ENCODE measurements at regions not wholly inside any gene's neighbourhood (a gene's known extent, or its start where the extent isn't known, plus 50 kb on each side); places are given as distances from the start of the nearest gene placed in this dataset.

- H3K4me3 ChIP-seq, result no peak overlapping the region
- no peaks in the 10 kb centered on the region for H3K27me3 ChIP-seq
- TF ChIP-seq, protein P1, sequence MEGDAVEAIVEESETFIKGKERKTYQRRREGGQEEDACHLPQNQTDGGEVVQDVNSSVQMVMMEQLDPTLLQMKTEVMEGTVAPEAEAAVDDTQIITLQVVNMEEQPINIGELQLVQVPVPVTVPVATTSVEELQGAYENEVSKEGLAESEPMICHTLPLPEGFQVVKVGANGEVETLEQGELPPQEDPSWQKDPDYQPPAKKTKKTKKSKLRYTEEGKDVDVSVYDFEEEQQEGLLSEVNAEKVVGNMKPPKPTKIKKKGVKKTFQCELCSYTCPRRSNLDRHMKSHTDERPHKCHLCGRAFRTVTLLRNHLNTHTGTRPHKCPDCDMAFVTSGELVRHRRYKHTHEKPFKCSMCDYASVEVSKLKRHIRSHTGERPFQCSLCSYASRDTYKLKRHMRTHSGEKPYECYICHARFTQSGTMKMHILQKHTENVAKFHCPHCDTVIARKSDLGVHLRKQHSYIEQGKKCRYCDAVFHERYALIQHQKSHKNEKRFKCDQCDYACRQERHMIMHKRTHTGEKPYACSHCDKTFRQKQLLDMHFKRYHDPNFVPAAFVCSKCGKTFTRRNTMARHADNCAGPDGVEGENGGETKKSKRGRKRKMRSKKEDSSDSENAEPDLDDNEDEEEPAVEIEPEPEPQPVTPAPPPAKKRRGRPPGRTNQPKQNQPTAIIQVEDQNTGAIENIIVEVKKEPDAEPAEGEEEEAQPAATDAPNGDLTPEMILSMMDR (IDR thresholded peaks at IDR 0.05), result no peak
- DNase-seq (no peak), ATAC-seq (no peak)
- H3K27ac ChIP-seq, result no peak overlapping the region
- H3K9me3 ChIP-seq, result no peaks in the 10 kb centered on the region
- H3K4me1 ChIP-seq, result peaks cover 7% of the 10 kb centered on the region
- no peaks in the 10 kb centered on the region for H3K36me3 ChIP-seq
- intact Hi-C loops (cut with DNase I), result no loop called here
Observed at GRCh38 chr12:30823764-30824163, 69.0 kb upstream of the CAPRIN2 start.

DNA sequence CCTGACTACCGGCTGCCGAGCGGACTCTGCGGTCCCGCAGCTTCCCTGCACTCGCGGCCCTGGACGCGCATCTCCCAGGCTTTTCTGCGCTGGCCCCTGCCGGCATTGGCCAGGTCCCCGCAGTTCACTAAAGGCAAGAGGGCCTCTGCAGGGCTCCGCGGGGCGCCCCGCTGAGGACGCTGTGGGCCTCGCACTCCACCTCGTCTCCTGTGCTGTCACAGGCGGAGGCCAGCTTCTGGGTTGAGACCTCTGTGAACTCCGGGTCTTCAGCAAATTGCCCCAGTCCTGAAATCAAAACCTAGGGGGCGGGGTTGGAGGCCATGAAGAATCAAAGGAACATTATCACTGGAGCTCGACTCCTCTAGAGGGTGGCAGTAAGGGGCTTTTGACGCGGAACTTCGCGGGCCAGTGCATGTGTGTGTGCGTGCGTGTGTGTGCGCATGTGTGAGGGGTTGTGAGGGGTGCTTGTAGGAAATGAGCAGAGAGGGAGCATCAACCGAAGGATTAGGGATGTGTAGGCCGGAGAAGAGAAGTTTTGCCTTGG is 68.5 kb upstream of the CAPRIN2 start:
- H3K9me3 ChIP-seq, result no peaks in the 10 kb centered on the region
- DNase-seq, result peak; percentile 72
- H3K27me3 ChIP-seq, result no peaks in the 10 kb centered on the region
- peaks cover 7% of the 10 kb centered on the region for H3K4me1 ChIP-seq
- intact Hi-C loops (cut with DNase I), result no loop called here
- peak overlapping the region; percentile 53 for H3K4me3 ChIP-seq
- no peaks in the 10 kb centered on the region for H3K36me3 ChIP-seq
- no peak overlapping the region for H3K27ac ChIP-seq
- peak; percentile 79 for ATAC-seq
- TF ChIP-seq, protein P1 (IDR thresholded peaks at IDR 0.05), result peak; percentile 33

DNA sequence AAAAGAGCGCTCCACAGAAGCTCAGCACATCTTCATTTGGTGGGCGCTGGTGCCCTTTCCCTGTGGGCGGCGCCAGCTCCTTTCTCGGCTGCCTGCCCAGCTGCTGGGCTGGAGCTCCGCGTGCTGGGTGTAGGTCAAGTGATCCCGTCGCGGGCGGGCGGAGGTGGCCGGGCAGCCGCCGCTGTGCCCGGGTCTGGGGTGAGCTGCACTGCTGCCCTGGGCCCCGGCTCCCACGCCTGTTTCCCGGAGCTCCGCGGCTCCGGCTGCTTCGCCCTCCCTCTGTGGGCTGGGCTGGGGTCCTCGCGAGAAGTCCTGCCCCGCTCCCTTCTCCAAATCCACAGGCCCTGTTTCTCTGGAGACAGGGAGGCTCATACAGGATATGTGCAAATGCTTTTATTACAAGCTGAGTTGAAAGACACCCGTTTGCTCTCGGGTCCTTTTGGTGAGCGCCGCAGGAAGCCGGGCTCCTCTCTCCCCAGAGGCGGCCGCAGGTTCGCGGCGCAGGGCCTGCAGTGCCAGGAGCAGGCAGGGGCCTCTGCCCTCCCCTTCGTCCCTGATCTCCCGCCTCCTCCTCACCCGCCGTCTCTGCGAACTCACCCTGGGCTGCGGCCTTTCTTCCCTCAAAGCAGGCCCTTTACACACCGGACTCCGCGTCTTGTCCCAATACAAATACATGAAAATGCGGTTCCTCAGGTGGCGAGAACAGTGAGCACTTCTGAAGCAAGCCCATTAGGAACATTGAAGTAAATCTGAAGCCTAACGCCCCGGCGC is 67.8 kb upstream of the CAPRIN2 start:
- Histone ChIP-seq H3K27ac (peak overlapping the region; percentile 18), H3K36me3 (no peaks in the 10 kb centered on the region), H3K9me3 (no peaks in the 10 kb centered on the region), H3K4me3 (peak overlapping the region; percentile 53), H3K4me1 (peaks cover 7% of the 10 kb centered on the region), H3K27me3 (no peaks in the 10 kb centered on the region)
- ATAC-seq (peak; percentile 92), DNase-seq (peak; percentile 88)
- intact Hi-C loops (cut with DNase I), result no loop called here
- TF ChIP-seq, protein P1 (IDR thresholded peaks at IDR 0.05), result no peak

GRCh38 chr12:30820406-30820946 is 65.7 kb upstream of the CAPRIN2 start:
- no peaks in the 10 kb centered on the region for H3K36me3 ChIP-seq
- DNase-seq, result no peak
- no peak for ATAC-seq
- TF ChIP-seq, protein P1 (IDR thresholded peaks at IDR 0.05), result no peak
- intact Hi-C loops (cut with DNase I), result no loop called here
- H3K4me3 ChIP-seq, result no peak overlapping the region
- H3K9me3 ChIP-seq, result no peaks in the 10 kb centered on the region
- no peaks in the 10 kb centered on the region for H3K27me3 ChIP-seq
- H3K4me1 ChIP-seq, result peaks cover 7% of the 10 kb centered on the region
- H3K27ac ChIP-seq, result no peak overlapping the region

- H3K9me3 ChIP-seq, result no peaks in the 10 kb centered on the region
- no peak overlapping the region for H3K27ac ChIP-seq
- ATAC-seq, result no peak
- TF ChIP-seq, protein P1 (IDR thresholded peaks at IDR 0.05), result no peak
- H3K4me1 ChIP-seq, result peaks cover 7% of the 10 kb centered on the region
- H3K27me3 ChIP-seq, result no peaks in the 10 kb centered on the region
- no peaks in the 10 kb centered on the region for H3K36me3 ChIP-seq
- intact Hi-C loops (cut with DNase I), result no loop called here
- H3K4me3 ChIP-seq, result no peak overlapping the region
- DNase-seq, result no peak
Observed at GRCh38 chr12:30818562-30818961, 63.8 kb upstream of the CAPRIN2 start.

Measured in upper lobe of right lung (tissue), 1 donor.